ENCODE measurements at regions not wholly inside any gene's neighbourhood (a gene's known extent, or its start where the extent isn't known, plus 50 kb on each side); places are given as distances from the start of the nearest gene placed in this dataset.
"Not testable (repeated sequence)": the region's sequence is repeated elsewhere in the genome, so short reads cannot be mapped to it uniquely, and the experiment has no call there.

DNA sequence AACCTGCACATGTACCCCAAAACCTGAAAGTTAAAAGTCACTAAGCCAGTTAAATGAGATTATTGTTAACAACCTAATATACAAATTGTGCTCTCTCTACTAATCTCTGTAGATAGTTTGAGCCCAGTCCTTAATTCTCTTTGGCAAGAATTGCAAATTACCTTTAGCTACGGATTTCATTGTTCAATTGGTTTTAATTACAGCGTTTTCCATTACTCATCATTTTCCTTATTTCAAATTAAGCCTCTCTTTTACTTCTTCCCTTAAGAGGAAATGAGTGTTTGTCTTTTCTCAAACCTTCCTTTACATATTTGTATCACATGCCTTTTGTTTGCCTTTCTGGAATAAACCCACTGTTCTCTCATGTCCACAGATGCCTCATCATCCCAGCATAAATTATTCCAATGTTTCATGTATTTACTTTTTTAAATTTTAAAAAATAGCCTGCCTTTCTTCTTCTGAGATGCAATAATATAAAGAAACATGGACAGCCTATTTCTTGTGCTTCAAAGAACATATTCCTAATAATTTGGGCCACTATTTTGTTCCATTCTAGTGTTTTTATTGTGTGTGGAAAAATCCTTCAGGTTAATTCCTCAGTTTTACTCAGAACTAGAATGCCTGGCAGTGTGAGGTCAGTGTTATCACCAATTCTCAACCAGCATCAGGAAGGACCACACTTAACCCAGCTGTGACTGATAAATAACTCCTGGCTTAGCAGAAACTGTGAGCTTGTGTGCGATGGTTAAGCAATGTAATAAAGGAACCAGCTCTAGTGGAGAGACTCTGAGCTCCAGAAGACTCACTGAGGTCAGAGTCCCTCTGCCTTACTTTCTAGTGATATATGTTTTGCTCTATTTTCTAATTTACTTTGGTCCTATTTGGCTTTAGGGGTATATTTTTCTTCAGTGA is 600.5 kb downstream of the LTN1 start:
- no peak for DNase-seq

DNA sequence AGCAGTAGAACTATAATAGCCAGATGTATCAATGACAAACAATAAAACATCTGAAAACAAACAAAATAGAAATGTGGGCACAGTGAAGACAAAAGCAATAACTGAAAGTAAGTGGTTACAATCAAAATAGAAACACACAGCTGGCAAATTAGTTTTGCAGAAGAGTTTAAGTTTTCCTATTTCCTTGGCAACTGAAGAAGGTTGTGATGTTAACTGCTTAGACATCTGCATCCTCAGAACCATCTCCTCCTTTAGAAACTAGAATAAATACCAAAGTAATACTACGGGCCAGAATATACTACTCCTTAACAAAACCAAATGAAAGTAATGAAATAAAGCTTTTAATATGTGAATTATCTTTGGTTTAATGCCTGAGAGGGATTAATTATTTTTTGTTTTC is 605.5 kb downstream of the LTN1 start:
- DNase-seq = no peak

DNA sequence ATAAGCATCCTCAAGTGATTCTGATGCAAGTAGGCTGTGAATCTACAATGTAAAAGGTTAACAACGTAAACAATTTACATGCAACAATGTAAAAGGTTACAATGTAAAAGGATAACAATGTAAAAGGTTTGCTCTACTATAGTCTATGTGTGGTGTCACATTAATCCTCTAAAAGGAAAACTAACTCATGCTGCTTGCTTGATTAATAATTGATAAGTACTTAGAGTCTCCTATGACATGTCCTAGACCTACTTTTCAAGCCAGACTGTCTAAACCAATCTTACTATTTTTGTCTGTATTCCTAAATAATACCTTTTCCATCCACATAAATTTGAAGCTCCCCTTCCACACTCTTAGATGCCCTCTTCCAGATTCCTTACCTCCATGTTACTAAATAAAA is 606.8 kb downstream of the LTN1 start:
- DNase-seq = no peak

DNA sequence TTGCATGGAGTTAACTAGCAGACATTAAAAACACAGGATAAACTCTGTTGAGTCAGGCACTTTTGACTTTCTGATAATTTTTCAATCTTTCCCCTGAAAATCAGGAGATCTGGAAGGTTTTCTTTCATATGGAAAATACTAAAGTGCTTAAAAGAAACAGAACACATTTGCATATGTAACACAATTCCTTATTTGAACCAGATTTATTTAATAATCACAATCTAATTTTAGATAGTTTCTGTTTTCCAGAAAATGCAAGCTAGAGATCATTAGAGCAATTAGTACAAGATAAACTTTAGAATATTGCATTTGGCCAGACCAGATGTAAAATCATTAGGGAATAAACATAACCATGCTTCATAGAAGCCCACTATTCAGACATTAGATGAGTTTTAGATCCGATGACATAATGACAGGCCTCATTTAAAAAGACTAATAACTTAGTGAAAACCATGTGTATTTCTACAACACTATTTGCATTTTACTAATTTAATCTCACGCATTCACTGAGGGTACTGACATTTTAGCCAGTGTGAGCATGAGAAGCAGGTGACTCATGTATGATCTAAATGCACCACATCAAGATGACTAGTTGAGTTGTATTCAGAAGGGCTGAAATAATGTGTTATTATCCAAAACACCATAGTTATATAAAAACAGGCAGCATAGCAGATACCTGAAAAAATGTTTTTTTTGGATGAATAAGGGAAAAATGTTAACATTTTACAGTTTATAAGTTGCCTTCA is 611.5 kb downstream of the LTN1 start:
- not testable (repeated sequence) for DNase-seq

DNA sequence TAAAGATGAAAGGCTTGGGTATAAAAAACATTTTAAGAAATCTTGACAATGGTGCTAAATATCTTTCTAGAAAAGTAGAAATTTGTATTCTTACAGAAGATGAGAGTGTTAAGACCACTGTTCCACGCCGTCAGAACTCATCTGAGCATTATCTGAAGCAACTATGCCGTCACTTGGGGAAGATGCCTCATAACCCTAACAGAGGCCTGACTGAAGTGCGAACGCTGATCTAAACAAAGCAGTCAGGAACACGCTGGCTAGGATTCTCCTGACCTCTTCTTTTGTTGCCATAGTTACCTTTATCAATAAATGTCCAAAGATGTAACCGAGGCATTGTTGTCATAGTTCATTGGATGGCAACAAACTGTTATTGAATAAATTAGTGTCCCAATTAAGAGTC is 612.4 kb downstream of the LTN1 start:
- DNase-seq = no peak

DNA sequence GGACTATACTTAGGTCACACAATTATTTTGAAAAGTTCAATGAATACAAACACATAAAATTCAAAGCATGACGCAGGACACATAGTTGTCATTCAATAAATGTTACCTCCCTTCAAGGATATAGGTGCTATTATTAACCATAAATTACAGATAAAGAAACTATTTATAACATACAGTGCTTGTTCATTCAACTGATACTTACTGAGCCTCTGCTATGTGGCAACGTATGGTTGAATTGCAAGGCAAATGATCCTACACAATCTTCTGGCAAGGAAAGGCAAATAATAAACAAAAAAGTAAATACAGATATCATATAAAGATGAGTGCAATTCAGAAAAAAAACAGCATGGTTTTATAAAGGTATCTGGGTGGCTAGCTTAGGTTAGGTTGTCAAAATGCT is 614.7 kb downstream of the LTN1 start:
- no peak for DNase-seq

DNA sequence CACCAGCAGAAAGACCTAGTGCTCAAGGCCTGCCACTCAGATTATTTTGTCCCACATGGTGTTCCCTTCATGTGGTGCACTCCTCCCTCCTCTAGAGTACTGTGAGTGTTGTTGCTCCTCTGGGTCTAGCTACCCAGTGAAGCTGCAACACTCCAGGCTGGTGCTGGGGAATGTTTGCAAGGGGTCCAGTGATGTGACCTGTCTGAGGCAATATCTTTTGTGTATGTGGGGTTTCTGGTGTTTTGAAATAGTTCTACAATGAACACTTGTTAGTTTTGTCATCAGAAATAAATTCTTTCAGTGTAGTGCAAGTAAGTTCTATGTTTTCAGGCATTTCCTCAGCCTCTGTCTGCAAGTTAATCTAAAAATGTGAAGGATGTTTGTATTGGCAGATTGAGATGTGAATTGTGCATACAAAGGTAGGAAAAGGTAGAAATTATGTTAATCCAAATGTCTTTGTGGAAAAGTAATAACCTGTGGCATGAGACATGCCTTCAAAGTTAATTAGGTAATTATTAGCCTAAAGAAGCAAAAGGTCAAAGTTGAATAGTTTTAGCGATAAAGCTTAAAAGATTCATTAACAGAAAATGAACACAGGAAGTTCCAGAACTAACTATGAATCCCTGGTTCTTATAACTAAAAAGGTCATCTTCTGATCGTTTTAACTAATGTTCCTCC is 616.8 kb downstream of the LTN1 start:
- DNase-seq = no peak

DNA sequence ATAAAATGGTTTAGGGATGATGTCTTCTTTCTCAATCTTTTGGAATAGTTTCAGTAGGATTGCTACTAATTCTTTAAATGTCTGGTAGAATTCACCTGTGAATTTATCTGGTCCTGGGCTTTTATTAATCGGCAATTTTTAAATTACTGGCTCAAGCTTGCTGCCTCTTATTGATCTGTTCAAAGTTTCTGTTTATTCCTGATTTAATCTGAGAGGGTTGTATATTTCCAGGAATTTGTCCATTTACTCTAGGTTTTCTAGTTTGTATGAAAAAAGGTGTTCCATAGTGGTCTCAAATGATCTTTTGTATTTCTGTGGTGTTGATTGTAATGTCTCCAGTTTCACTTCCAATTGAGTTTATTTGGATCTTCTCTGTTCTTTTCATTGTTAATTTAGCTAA is 617.8 kb downstream of the LTN1 start:
- no peak for DNase-seq

DNA sequence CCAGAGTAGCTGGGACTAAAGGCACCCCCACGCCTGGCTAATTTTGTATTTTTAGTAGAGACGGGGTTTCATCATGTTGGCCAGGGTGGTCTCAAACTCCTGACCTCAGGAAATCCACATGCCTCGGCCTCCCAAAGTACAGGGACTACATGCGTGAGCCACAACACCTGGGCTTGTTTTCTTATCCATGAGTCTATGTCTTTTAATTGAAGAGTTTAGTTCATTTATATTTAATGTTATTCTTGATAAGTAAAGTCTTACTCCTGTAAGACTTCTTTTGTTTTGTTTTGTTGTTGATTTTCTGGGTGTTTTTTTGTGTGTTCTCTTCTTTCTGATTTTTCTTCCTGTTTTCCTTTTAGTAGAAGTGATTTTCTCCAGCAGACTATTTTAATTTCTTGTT is 621.0 kb downstream of the LTN1 start:
- no peak for DNase-seq

DNA sequence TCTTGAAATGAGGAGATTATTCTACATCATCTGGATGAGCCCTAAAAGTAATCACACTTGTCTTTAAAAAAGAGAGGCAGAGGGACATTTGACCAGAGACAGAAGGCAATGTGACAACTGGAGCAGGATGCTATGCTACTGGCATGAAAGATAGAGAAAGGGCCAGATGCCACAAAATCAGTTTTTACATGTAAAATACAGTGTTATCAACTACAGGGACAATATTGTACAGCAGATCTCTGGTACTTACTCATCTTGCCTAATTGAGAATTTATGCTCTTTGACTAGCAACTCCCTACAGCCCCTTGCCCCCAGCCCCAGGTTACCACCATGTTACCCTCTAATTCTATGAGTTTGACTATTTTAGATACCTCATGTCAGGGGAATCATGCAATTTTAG is 633.4 kb downstream of the LTN1 start:
- no peak for DNase-seq

DNA sequence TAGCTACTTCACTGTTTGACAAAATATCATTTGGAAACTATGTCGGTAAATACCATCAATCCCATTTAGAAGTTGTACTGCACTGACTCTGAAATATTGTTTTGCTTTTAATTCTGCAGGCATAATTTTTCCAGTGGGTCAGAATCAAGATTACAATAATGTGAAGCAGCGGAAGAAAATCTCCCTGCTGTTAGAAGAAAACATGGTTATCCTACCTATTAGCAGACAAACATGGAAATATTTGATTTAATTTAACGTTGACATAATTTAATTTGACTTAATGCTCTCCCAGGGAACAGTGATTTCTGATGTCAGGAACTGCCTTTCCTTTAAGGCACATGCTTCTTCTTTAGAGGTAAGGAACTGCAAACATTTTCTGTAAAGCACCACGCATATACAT is 634.0 kb downstream of the LTN1 start:
- DNase-seq = no peak

DNA sequence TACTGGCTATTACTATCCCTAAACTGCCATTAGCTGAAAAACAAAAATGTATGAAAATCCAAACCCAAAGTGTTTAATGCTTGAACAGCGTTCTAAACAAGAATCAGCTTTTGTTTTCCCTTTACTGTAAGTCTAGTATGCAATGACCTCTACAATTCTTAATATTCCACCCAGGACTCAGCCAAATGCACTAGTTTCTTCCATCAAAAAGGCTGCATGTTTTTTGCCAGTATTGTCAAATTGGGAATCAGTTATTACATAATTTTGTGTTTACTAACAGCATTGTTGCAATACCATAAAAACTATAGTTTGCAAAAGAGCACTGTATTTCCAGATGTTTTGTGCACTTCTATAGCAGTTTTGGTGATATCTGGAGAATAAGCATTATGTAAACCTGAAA is 634.5 kb downstream of the LTN1 start:
- no peak for DNase-seq

DNA sequence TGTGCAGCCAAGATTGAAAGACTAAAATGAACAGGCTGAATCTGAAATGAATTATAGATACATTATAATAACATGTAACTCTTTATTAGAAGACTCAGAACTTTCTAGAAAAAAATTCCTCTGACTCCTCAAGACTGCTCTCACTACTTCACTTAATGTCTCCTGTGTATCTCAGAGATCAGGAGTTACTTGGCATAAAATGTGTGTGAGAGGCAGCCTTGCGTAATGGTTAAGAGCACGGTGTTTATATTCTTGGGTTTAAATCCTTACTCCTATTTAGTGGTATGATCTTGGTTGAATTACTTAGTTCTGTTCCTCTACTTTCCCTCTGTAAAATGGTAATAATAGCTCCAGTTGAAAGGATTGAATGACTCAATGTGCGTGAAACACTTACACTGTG is 634.9 kb downstream of the LTN1 start:
- DNase-seq = no peak

DNA sequence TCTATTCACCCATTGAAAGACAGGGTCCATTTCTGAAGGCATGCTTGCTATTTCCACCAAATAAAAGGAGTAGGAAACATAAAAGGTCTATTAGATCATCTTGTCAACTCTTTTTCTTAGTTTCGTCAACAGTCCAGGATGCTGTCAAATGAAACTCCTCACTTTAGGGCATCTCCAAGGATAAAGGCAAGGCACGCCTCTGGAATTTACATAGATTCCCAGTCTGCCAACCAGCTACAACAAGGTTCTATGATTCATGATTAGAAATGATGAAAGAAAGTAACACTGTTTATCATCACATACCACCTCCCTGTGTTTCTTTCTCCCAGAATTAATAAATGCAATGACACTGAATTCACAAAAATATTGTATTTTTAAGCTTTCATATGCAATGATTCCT is 636.3 kb downstream of the LTN1 start:
- no peak for DNase-seq

DNA sequence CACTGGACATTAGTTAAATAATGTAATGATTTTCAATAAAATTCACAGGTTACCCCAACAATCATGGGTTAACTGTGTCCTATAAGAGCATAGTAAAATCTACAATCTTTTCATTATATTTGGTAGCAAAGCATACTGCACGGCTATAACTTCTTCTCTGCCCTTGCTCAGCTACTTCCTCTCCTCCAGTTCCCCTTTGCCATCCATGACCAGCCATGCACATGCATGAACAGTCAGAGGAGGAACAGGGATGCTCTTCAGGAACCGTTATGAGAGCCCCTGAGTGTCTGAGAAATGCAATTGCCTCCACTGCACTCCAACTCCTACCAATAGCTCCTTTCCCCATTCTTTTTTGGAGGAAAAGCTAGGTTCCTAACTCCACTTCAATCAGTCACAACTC is 646.7 kb downstream of the LTN1 start:
- DNase-seq = no peak

DNA sequence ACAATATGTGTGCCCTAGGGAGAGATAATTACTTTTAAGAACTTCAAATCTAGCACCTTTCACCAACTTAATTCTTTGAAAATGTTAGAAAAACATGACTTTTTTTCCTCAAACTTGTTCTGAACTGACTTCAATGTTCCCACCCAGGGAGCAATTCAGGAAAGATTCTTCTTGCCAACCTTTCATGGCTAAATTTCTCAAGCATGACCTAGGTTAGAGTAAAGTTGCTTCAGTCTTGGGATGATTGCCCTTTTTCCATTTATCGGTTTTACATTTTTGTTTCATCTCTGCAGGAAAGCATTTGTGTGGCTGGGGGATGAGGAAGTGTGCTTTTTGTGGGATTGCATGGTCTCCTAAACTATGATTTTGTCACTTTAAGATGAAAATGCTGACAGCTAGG is 647.7 kb downstream of the LTN1 start:
- no peak for DNase-seq

DNA sequence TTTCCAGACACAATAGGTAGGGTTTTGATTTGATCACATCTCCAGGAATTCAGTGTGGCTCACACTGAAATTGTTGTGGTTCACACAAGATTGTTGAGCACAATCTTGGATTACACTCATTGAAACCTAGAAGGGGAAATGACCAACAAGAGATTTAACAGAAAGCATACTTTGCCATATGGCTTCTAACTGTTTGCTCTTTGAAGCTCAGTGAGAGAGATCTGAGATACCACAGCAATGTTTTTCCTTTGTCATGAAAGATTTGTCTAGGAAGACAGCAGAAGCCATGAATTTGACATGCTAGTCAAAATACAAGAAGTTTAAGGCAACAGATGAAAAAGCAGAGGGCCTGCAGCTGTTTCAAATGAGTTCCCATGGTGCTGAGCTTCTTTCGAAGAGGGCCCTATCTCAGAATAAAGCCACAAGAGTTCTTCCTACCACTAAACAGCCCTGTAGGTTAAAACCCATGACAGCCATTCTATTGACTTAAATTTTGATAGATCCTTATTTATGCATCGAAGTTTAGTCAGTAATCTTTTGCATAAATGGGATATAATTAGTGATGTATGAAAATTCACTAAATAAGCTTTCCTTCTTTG is 650.4 kb downstream of the LTN1 start:
- DNase-seq = no peak

DNA sequence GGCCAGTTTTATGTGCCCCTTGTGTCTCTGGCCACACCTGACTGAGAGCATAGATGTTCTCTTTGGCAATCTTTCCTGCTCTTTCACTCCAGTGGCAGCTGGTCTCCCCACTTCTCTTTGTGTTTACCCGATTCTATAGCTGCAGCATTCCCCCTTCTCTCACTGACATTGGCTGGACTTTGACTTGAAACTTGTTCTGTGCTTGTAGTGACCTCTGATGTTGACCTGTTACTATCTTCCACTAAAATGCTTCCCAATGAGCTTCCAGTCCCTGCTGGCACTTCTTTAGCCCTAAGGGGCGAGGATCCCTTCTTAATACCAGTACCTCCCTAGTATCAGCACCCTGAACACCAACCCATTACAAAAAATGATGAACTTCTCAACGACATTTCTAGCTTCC is 653.3 kb downstream of the LTN1 start:
- DNase-seq = no peak

DNA sequence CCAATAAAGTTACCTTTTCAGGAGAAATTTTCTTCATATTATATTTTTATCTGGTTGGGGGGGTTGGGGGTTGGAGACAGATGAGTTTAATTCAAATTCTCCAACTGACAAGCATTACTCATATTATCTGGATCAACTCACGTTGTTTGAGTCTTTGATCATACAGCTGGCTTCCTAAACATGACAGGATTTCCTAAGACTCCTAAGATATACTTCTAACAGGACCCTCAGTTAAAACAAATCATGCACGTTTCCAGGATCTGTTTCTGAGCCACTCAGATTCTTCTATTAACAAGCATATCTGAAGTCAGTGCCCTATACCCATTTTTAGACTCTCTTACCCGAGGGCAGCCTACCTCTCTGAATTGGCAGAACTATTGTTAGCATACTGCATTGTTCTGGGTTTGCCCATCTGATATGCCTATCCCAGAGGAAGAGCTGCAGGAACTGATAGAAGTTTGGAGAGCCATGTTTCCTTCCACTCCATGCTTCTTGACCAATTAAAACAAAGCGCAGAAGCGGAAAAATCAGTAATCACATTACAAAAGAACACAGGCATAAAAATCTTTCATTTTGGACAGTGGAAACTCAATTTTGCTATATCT is 653.9 kb downstream of the LTN1 start:
- no peak for DNase-seq

DNA sequence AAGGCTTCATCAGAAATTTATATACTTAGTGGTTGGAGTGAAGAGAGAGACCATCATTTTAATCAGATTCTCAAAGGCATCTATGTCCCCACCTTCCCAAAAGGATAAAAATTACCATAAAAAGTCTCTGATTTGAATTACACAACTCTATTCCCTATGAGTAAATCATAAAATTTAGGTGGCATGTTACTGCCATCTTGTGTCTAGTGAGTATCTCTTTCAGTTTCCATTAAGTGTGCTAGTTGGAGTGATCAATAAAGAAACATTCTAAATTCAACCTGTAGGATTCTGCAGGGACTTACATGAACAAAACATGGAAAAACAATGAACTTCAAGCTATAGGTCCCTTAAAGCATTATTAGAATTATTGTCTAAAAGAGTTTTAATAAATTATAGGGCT is 655.4 kb downstream of the LTN1 start:
- peak; percentile 26 for DNase-seq

DNA sequence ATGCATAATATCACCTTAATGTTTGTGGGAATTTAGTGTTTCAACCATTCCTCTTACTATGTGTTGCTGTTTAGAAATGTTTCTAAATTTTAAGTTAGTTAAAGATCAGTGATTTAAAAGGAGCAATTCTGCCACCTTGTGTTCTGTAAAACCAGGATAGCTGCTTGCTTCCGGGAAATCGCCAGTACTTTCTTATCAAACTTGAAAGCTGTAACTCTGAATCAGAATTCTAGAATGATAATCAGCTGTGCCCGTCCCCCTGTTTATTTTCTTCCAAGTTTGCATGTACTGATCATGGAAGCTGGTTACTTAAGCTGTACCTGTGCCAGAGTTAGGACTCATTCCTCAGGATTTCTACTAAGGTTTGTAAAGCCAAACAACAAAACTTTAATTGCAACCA is 656.4 kb downstream of the LTN1 start:
- no peak for DNase-seq

DNA sequence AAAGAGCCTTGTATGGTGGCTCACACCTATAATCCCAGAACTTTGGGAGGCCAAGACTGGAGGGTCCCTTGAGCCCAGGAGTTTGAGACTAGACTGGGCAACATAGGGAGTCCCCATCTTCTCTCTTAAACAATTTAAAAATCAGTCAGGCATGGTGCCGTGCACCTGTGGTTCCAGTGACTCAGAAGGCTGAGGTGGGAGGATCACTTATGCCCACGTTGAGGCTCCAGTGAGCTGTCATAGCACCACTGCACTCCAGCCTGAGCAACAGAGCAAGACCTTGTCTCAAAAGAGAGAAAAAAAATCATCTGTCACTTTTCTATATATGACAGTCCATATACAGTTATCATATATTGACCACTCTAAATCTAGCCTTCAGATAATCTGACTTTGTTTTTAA is 658.3 kb downstream of the LTN1 start:
- DNase-seq = no peak

DNA sequence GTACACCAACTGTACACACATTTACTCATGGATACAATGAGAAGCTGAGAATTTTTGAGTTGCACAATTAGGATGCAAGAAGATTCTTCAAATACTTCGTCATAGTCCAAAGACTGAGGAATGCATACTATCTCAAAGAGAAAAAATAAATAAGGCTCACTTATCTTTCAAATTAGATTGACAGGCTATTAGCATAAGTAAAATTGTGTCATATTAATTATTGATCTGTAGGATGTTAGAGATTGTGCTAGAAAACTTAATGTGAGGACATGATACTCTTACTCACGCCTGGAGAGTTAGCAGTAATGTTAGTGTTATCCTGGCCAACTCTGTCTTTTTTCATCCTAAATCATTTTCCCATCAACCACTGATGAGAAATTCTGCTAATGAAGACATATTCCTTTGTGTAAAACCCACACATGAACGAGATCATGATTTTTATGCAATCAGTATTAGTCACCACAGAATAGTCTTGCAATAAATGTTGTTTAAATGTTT is 659.0 kb downstream of the LTN1 start:
- DNase-seq = no peak
